Fibroblast of lung (primary cell): ENCODE measurements at regions not wholly inside any gene's neighbourhood (a gene's known extent, or its start where the extent isn't known, plus 50 kb on each side); places are given as distances from the start of the nearest gene placed in this dataset.

Experiments
- DNase-seq, 2 donors: peaks; one replicate each; pipeline versions ENCODE4 v3.0.0 to v3.0.0-alpha.2; 2010; ENCODE audit warnings: low read depth in 2 of 2
- H2AFZ ChIP-seq: 2 replicates; pipeline ENCODE4 v1.5.1; 2012; ENCODE audit warnings: low read length, control low read depth, inconsistent platforms
- H3K27ac ChIP-seq: 2 replicates; pipeline ENCODE4 v1.5.1; 2011; ENCODE audit warnings: low read length, control low read depth; ENCODE audit not compliant: insufficient read depth
- H3K27me3 ChIP-seq: 2 replicates; pipeline ENCODE4 v1.5.1; 2011; ENCODE audit warnings: mild to moderate bottlenecking, low read length; ENCODE audit not compliant: control insufficient read depth, insufficient read depth
- H3K36me3 ChIP-seq: 2 replicates; pipeline ENCODE4 v1.5.1; 2011; ENCODE audit warnings: low read length; ENCODE audit not compliant: control insufficient read depth, insufficient read depth
- H3K4me1 ChIP-seq: 2 replicates; pipeline ENCODE4 v1.5.1; 2011; ENCODE audit warnings: low read length; ENCODE audit not compliant: control insufficient read depth, insufficient read depth; ENCODE audit errors: extremely low read depth
- H3K4me2 ChIP-seq: 2 replicates; pipeline ENCODE4 v1.5.1; 2011; ENCODE audit warnings: low read length, control low read depth; ENCODE audit not compliant: insufficient read depth; ENCODE audit errors: extremely low read depth
- H3K4me3 ChIP-seq, 4 experiments: fragments of 200-600 bp in 1 of 4; sonication (generic) in 1 of 4; replicated peaks in 1 of 4; 2 replicates each; pipeline ENCODE4 v1.5.1; 2011 to 2016; ENCODE audit warnings: low read length in 4 of 4, low read depth in 3 of 4, mild to moderate bottlenecking in 3 of 4, control low read depth in 2 of 4, inconsistent platforms in 1 of 4, mixed read lengths in 1 of 4; ENCODE audit not compliant: insufficient read depth in 1 of 4; ENCODE audit errors: control extremely low read depth in 1 of 4
- H3K79me2 ChIP-seq: 2 replicates; pipeline ENCODE4 v1.5.1; 2012; ENCODE audit warnings: mild to moderate bottlenecking, low read length, inconsistent platforms; ENCODE audit not compliant: control insufficient read depth, insufficient read depth
- H3K9ac ChIP-seq: 2 replicates; pipeline ENCODE4 v1.5.1; 2011; ENCODE audit warnings: mild to moderate bottlenecking, low read length, control low read depth; ENCODE audit not compliant: insufficient read depth
- H3K9me3 ChIP-seq: 2 replicates; pipeline ENCODE4 v1.5.1; 2012; ENCODE audit warnings: low read depth, low read length; ENCODE audit not compliant: control insufficient read depth, insufficient read depth
- H4K20me1 ChIP-seq: 2 replicates; pipeline ENCODE4 v1.5.1; 2011; ENCODE audit warnings: low read length; ENCODE audit not compliant: control insufficient read depth, insufficient read depth; ENCODE audit errors: extremely low read depth
- EZH2 ChIP-seq: IDR thresholded peaks from 2 replicates; pipeline ENCODE4 v1.5.1; 2012; ENCODE audit warnings: low read length, control low read depth, mild to moderate bottlenecking; ENCODE audit errors: missing control alignments
- TF ChIP-seq, protein P1 (sequence below), 2 donors: IDR thresholded peaks in 1 of 2; conservative IDR thresholded peaks in 1 of 2; 1 replicate in 1 of 2; 2 replicates in 1 of 2; pipeline ENCODE4 v1.5.1; 2011 to 2012; ENCODE audit warnings: low read length in 2 of 2, control low read depth in 1 of 2, inconsistent platforms in 1 of 2, low read depth in 1 of 2, mild to moderate bottlenecking in 1 of 2

DNA sequence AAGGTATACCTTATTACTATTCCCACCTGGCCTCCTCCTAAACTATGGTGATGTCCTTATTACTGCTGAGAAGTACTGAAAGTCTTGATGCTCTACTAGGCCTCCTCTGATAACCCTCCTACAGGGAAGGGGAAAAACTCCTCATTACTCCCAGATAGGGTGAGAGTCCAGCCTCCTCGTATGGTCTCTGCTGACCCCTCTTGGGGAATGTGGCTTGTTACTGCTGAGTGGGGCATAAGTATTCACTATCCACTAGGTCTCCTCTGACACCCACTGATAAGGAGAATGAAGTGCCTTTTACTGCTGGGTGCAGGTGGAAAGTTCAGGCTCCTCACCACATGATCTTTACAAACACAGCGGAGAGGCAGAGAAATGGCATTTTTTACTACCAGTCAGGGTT lies 222.9 kb downstream of the CHRM2 start:
- peak; percentile 46 to 52 for DNase-seq
- no peak for TF ChIP-seq EZH2
- TF ChIP-seq, protein P1, sequence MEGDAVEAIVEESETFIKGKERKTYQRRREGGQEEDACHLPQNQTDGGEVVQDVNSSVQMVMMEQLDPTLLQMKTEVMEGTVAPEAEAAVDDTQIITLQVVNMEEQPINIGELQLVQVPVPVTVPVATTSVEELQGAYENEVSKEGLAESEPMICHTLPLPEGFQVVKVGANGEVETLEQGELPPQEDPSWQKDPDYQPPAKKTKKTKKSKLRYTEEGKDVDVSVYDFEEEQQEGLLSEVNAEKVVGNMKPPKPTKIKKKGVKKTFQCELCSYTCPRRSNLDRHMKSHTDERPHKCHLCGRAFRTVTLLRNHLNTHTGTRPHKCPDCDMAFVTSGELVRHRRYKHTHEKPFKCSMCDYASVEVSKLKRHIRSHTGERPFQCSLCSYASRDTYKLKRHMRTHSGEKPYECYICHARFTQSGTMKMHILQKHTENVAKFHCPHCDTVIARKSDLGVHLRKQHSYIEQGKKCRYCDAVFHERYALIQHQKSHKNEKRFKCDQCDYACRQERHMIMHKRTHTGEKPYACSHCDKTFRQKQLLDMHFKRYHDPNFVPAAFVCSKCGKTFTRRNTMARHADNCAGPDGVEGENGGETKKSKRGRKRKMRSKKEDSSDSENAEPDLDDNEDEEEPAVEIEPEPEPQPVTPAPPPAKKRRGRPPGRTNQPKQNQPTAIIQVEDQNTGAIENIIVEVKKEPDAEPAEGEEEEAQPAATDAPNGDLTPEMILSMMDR (conservative IDR thresholded peaks at IDR 0.05 in 1 of 2, IDR thresholded peaks at IDR 0.05 in 1 of 2; ENCODE audit: low read depth in 1 of 2, low read length in 2 of 2): peak; percentile 15 to 63
- H3K4me2 ChIP-seq: no peak overlapping the region
- no peaks in the 10 kb centered on the region for H3K79me2 ChIP-seq
- no peak overlapping the region for H2AFZ ChIP-seq
- no peak overlapping the region for H3K9ac ChIP-seq
- no peaks in the 10 kb centered on the region for H3K4me1 ChIP-seq
- H3K27ac ChIP-seq: no peak overlapping the region
- H3K4me3 ChIP-seq: no peak overlapping the region
- H4K20me1 ChIP-seq: no peaks in the 10 kb centered on the region
- H3K9me3 ChIP-seq: no peaks in the 10 kb centered on the region
- no peaks in the 10 kb centered on the region for H3K27me3 ChIP-seq
- H3K36me3 ChIP-seq: no peaks in the 10 kb centered on the region

- H3K4me3 ChIP-seq: no peak overlapping the region
- no peak overlapping the region for H2AFZ ChIP-seq
- no peaks in the 10 kb centered on the region for H3K36me3 ChIP-seq
- no peaks in the 10 kb centered on the region for H4K20me1 ChIP-seq
- no peak overlapping the region for H3K27ac ChIP-seq
- H3K9me3 ChIP-seq: no peaks in the 10 kb centered on the region
- no peak for TF ChIP-seq EZH2
- TF ChIP-seq, protein P1 (conservative IDR thresholded peaks at IDR 0.05 in 1 of 2, IDR thresholded peaks at IDR 0.05 in 1 of 2; ENCODE audit: low read depth in 1 of 2, low read length in 2 of 2): no peak
- no peak overlapping the region for H3K9ac ChIP-seq
- no peaks in the 10 kb centered on the region for H3K27me3 ChIP-seq
- peaks cover 9% of the 10 kb centered on the region for H3K4me1 ChIP-seq
- DNase-seq: peak in 1 of 2 donors; percentile 78
- H3K4me2 ChIP-seq: no peak overlapping the region
- no peaks in the 10 kb centered on the region for H3K79me2 ChIP-seq
Measured at GRCh38 chr7:137086896-137087295, 218.4 kb downstream of the CHRM2 start.

GRCh38 chr7:137084607-137085380 lies 216.3 kb downstream of the CHRM2 start:
- peak; percentile 8 to 54 for DNase-seq
- Histone ChIP-seq H3K27ac (no peak overlapping the region), H3K27me3 (no peaks in the 10 kb centered on the region), H4K20me1 (no peaks in the 10 kb centered on the region), H3K9me3 (no peaks in the 10 kb centered on the region), H3K4me3 (no peak overlapping the region), H3K9ac (no peak overlapping the region), H3K79me2 (no peaks in the 10 kb centered on the region), H3K36me3 (no peaks in the 10 kb centered on the region), H3K4me1 (peaks cover 13% of the 10 kb centered on the region), H2AFZ (no peak overlapping the region), H3K4me2 (peak overlapping the region; percentile 29)
- no peak for TF ChIP-seq EZH2
- TF ChIP-seq, protein P1 (conservative IDR thresholded peaks at IDR 0.05 in 1 of 2, IDR thresholded peaks at IDR 0.05 in 1 of 2; ENCODE audit: low read depth in 1 of 2, low read length in 2 of 2): no peak
